GM18505 (cell line): ENCODE measurements at regions not wholly inside any gene's neighbourhood (a gene's known extent, or its start where the extent isn't known, plus 50 kb on each side); places are given as distances from the start of the nearest gene placed in this dataset.
"Not testable (repeated sequence)": the region's sequence is repeated elsewhere in the genome, so short reads cannot be mapped to it uniquely, and the experiment has no call there.

ENCODE experiments used
- ATAC-seq: cut with Tn5 transposase; IDR thresholded peaks from one replicate; pipeline ENCODE4 v1.9.1; 2021; ENCODE audit not compliant: unreplicated experiment
- POLR2A ChIP-seq: IDR thresholded peaks from 4 replicates; pipeline ENCODE4 v1.6.1; 2011; ENCODE audit warnings: borderline replicate concordance; ENCODE audit not compliant: insufficient read depth, insufficient read length; ENCODE audit errors: extremely low read depth

- no peak for ATAC-seq
- TF ChIP-seq POLR2A: no peak
Measured at GRCh38 chr2:33729353-33729752, 130.3 kb upstream of the FAM98A start.

GRCh38 chr2:33728106-33728505 is 129.0 kb upstream of the FAM98A start:
- no peak for TF ChIP-seq POLR2A
- no peak for ATAC-seq

- no peak for TF ChIP-seq POLR2A
- no peak for ATAC-seq
Measured at GRCh38 chr2:33727361-33728032, 128.4 kb upstream of the FAM98A start.

GRCh38 chr2:33726415-33726814 is 127.3 kb upstream of the FAM98A start:
- no peak for TF ChIP-seq POLR2A
- ATAC-seq: no peak

- ATAC-seq: no peak
- TF ChIP-seq POLR2A: no peak
Measured at GRCh38 chr2:33723329-33723728, 124.2 kb upstream of the FAM98A start.

GRCh38 chr2:33719067-33719466 is 120.0 kb upstream of the FAM98A start:
- TF ChIP-seq POLR2A: no peak
- no peak for ATAC-seq

GRCh38 chr2:33712674-33713073 is 113.6 kb upstream of the FAM98A start:
- no peak for ATAC-seq

GRCh38 chr2:33709951-33710350 is 110.9 kb upstream of the FAM98A start:
- no peak for TF ChIP-seq POLR2A
- no peak for ATAC-seq

More at GRCh38 chr2:33712674-33713073, 113.6 kb upstream of the FAM98A start:
- TF ChIP-seq POLR2A: no peak

- TF ChIP-seq POLR2A: no peak
- no peak for ATAC-seq
Measured at GRCh38 chr2:33707312-33707711, 108.2 kb upstream of the FAM98A start.

GRCh38 chr2:33706410-33706809 is 107.3 kb upstream of the FAM98A start:
- TF ChIP-seq POLR2A: no peak
- no peak for ATAC-seq

- ATAC-seq: no peak
- no peak for TF ChIP-seq POLR2A
Measured at GRCh38 chr2:33704406-33704855, 105.3 kb upstream of the FAM98A start.

- ATAC-seq: no peak
- no peak for TF ChIP-seq POLR2A
Measured at GRCh38 chr2:33696234-33696633, 97.1 kb upstream of the FAM98A start.

- no peak for ATAC-seq
- no peak for TF ChIP-seq POLR2A
Measured at GRCh38 chr2:33694904-33695303, 95.8 kb upstream of the FAM98A start.

- not testable (repeated sequence) for ATAC-seq
Measured at GRCh38 chr2:33690686-33691085, 91.6 kb upstream of the FAM98A start.

GRCh38 chr2:33681364-33681757 is 82.3 kb upstream of the FAM98A start:
- ATAC-seq: no peak

More at GRCh38 chr2:33681364-33681757, 82.3 kb upstream of the FAM98A start:
- TF ChIP-seq POLR2A: no peak
